HG03565 (cell line): ENCODE measurements at regions not wholly inside any gene's neighbourhood (a gene's known extent, or its start where the extent isn't known, plus 50 kb on each side); places are given as distances from the start of the nearest gene placed in this dataset.
"Not testable (repeated sequence)": the region's sequence is repeated elsewhere in the genome, so short reads cannot be mapped to it uniquely, and the experiment has no call there.

Experiments
- ATAC-seq: cut with Tn5 transposase; IDR thresholded peaks from one replicate; pipeline ENCODE4 v1.9.1; 2021; ENCODE audit warnings: mild to moderate bottlenecking, moderate library complexity; ENCODE audit not compliant: unreplicated experiment

DNA sequence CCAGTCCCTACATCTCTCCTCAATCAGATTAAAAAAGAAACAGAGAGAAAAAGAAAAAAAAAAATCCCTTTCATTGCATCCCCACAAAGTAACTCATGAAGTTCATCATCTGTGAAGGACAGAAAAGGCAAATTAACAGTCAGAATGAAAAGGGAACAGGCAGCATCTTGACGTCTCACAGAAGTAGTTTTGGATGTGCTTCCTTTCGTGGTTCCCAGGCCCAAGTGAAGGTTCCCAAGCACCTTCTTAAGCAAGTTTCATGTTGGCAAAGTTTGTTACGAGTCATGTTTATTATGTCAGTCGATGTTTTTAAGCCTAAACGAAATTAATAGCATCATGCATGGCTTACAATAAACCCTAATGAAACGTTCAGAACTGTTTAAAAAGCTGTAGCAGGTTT, 475.2 kb downstream of the SETD4 start:
- ATAC-seq, result no peak

GRCh38 chr21:35583566-35584216, 476.6 kb downstream of the SETD4 start:
- no peak for ATAC-seq

- no peak for ATAC-seq
Measured at GRCh38 chr21:35582731-35583130, 477.6 kb downstream of the SETD4 start.

GRCh38 chr21:35581640-35582039, 478.7 kb downstream of the SETD4 start:
- no peak for ATAC-seq

DNA sequence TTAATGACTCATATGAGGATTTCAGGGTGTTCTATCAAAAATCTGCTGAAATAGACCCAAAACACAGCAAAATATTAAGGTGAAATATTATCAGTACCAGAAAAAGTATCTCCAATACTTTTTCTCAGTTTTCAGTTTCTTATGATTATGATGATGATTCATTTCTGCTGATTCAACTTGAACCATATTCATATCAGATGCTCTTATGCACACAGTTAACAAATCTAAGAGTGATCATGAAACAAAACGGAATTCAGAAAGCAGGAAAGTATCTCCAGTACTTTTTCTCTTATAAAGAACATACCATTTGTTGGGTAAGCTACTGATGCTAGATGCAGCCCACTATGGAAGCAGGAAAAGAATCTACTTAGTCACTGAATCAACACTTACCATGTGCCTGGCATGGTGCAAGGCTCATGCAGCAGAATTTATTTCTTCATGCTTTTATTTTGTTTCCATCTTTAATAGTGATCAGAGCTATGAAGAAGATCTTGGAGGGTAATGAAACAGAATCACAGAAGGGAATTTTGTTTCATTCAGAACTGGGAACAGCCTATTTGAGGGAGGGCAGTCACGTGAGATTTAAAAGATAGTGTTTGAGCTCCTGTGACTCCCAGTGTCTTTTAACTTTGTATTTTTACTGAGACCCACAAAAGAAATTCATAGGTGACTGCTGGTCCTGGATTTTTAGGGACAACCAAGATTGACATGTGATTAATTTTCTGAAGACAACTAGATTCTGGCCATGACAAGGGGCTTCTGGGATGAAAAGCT, 480.6 kb downstream of the SETD4 start:
- ATAC-seq, result no peak

DNA sequence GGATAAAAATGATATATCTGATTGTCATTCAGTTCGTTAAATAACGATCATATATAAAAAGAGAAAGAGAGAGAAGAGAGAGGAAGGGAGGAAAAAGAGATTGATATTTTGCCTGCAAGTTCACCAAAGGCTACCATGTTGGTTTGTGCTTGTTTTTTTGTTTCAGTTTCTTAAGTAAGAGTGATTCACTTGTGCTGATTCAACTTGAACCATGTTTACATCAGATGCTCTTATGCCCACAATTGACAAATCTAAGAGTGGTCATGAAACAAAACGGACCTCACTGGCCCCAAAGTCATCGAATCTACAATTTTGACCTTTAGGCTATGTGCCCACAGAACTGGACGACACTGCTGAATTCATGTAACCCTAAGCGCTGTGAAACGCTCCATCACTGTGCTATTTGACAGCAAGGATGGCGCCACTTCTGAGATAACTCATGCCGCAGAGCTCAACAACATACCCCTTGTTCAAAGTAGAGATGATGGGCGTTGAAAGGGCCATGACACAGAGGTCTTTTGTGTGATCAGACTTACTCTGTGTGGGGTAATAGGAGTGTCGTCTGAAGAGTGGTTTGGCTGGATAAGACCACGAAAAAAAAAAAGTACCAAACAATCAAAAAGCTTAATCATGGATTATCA, 481.4 kb downstream of the SETD4 start:
- ATAC-seq, result no peak

GRCh38 chr21:35578347-35578782, 482.0 kb downstream of the SETD4 start:
- no peak for ATAC-seq

GRCh38 chr21:35575280-35575915, 484.9 kb downstream of the SETD4 start:
- no peak for ATAC-seq

DNA sequence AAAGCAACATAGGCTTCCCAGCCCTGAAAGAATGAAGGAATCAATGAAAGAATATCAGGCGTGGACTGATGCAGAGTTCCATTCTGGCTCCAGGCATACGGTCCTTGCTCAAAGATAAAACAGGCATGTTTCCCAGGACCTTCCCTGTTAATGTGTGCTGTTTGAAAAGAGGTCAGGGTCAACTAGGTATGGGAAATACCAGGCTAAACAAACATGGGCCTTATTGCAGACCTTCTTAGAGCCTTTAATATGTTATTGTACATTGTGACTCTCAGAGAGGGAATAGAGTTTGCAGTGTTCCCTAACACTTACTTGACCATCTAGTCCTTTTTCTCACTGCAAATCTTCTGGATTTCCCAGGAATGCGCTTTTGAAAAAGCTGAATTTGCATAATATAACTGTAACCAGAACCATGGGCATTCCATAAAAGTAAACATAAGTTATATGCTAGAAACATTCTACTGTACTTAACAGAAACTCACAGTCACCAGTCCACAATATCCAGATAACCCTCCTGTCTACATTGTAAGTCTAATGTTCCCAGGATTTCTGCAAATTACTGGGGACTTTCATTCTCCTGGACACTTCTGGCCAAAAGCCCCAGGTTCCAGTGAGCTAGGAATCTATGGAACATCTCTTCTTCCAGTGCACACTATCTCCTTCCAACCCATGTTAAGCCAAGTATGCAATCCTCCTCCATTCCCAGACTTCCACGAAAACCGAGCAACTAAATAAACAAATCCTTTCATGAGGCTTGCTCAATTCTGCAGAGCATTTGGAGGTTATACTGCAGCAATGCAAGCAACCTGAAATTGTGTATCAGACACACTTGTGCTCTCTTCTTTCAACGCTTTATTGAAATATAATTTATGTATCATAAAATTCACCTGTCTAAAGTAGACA, 486.6 kb downstream of the SETD4 start:
- ATAC-seq, result no peak

- ATAC-seq, result no peak
Measured at GRCh38 chr21:35571910-35572309, 488.4 kb downstream of the SETD4 start.

DNA sequence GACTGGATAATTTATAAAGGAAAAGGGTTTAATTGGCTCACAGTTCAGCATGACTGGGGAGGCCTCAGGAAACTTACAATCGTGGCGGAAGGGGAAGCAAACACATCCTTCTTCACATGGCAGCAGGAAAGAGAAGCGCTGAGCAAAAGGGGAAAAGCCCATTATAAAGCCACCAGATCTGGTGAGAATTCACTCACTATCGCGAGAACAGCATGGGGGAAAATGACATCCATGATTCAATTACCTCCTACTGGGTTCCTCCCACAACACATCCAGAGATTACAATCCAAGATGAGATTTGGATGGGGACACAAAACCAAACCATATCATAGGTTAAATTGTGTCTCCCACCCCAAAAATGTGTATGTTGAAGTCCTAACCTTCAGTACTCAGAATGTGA, 491.7 kb downstream of the SETD4 start:
- ATAC-seq, result no peak

GRCh38 chr21:35566874-35567273, 493.5 kb downstream of the SETD4 start:
- no peak for ATAC-seq

GRCh38 chr21:35565204-35565611, 495.1 kb downstream of the SETD4 start:
- ATAC-seq, result no peak

DNA sequence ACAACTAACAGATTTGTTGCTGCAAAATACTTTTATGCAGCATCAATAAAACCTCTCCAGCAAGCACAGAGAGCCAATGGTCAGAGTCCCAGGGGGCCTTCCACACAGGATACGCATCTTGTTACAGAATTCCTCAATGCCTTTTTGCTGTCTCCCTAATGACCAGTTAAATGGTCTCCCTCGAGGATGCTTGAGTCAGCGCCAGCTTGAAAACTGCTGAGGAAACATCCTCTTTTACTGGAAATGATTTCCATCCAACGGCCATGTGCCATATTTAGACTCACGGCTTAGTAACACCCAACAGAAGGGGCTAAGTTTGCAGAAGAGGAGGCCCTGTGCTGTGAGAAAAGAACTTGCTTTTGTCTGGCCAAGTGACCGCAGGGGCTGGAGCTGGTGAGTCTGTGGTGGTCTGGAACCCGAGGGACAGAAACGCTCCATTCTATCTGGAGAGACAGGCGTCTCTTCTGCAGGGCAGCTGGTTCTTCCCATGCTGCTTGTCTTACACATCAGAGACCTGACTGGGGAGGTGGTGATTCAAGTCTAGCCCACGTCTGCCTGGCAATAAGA, 496.4 kb downstream of the SETD4 start:
- ATAC-seq, result no peak

- ATAC-seq, result no peak
Measured at GRCh38 chr21:35562876-35563275, 497.4 kb downstream of the SETD4 start.

DNA sequence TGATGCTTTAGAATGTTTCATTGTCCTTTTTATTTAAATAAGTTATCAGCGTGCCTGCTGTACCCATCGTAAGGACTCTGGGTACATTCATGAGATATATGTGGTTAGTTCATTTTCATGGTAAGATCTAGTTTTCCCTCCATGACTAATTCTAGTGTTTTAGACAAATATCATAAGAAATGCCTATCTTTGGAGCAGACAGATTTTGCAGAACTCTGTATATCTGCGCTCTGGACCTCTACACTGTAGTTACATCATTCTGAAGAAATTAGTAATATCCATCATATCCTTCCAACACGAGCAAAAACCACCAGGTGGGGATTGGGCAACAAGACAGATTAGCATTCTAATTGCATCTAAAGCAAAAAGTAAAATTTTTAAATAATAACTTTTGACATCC, 499.2 kb downstream of the SETD4 start:
- ATAC-seq, result no peak

- no peak for ATAC-seq
Measured at GRCh38 chr21:35559829-35560225, 500.5 kb downstream of the SETD4 start.

DNA sequence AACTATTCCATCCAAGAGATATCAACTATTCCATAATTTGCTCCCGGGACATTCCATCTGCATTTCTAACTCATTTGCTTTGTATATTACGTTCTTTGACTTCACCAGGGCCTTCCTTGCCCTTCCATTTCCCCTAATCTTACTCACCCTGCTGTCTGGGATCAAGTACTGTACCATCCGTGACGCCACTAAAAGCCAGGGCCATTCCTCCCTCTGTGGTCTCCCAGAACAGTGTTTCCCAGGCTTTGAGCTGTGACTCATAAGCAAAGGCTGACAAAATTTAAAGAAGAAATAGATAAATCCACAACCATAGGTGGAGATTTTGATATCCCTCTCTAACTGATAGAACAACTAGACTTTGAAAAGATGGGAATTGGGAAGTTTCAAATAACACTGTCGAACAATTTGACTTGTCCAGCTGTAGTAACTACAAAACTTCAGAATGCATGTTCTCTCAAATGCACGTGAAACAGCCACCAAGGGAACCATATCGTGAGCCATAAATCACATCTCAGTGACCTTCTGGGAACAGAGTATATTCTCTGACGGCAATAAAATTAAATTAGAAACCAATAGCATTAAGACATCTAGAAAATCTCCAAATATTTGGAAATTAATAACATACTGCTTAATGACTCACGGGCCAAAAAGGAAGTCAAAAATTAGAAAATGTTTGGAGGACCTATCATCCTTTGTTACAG, 501.0 kb downstream of the SETD4 start:
- ATAC-seq, result no peak

DNA sequence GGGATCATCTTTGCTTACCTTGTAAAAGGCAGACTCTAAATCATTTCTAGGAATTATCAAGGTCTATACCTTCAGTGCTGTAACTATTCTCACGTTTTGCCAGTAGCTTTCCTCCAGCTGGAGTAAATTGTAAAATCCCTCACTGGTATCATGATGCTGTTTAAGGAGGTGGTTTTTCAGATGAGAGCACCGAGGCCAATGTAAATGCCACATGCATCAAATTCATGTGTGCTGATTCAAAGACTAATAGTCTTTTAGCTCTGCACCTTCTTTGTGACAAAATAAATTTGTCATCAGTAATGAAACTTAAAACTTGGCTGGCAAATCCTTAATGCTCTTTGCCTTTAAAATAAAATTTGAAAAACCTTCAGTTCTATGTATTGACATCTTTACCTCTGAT, 503.8 kb downstream of the SETD4 start:
- no peak for ATAC-seq

DNA sequence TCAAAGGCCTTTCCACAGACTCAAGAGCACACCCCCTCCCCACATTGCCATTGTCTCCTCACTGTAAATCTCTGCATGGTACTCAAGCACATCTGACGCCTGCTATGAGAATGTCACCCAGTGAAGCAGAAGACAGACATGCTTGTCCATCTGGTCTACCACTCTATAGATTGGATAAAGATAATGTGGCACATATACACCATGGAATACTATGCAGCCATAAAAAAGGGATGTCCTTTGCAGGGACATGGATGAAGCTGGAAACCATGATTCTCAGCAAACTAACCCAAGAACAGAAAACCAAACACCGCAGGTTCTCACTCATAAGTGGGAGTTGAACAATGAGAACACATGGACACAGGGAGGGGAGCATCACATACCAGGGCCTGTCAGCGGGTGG, 503.4 kb upstream of the RUNX1 start:
- ATAC-seq, result not testable (repeated sequence)
